EL (cell line): ENCODE measurements at regions not wholly inside any gene's neighbourhood (a gene's known extent, or its start where the extent isn't known, plus 50 kb on each side); places are given as distances from the start of the nearest gene placed in this dataset.

Experiments used
- DNase-seq: peaks from one replicate; pipeline ENCODE4 v3.0.0-alpha.2; 2016

DNA sequence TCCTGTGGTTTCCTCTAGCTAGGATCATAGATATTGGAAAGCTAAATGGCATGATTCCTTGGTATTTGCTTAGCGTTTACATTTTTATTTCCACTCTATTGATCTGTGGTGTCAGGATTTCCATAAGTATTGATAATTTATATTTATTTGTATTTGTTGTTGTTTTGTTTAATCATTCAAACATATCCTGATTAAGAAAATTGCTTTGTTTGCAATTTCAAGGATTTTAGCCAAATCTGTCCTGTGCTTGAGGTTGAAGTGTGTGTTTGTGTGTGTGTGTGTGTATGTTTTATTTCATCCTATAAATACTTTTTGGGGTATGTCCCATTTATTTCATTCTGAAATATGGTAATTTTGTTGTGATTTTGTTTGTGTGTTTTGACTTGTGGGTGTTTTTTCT, 1884.1 kb upstream of the CDH6 start:
- no peak for DNase-seq

DNA sequence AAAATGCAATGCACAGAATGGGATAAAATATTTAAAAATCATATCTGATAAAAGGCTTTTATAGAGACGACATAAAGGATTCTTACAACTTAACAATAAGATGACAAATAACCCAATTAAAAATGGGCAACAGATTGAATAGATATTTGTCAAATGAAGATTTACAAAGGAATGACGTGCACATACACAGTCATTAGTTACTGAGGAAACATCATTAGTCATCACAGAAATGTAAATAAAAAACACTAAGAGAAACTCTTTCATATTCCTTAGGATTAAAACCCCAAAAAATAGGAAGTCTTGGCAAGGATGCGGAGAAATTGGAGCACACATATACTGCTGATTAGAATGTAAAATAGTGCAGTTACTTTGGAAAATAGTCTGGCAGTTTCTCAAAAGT, 1886.0 kb upstream of the CDH6 start:
- DNase-seq, result no peak

DNA sequence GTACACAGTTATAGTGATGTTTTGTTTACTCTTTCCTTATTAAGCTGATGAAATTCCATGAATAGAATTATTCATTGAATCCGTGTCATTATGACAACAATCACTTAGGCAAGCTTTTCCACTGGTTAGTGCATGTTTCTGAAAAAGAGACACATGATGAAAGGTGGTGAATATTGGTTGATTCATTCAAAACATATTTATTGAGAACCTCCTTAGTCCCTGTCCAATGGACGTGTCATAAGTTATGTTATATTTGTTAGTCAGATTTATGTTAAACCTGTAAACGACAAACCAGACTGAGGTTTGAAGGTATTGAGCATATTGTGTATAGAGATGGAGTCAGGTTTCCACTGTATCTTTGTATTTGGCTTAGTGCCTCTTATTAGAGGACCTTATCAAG, 1888.9 kb upstream of the CDH6 start:
- no peak for DNase-seq

DNA sequence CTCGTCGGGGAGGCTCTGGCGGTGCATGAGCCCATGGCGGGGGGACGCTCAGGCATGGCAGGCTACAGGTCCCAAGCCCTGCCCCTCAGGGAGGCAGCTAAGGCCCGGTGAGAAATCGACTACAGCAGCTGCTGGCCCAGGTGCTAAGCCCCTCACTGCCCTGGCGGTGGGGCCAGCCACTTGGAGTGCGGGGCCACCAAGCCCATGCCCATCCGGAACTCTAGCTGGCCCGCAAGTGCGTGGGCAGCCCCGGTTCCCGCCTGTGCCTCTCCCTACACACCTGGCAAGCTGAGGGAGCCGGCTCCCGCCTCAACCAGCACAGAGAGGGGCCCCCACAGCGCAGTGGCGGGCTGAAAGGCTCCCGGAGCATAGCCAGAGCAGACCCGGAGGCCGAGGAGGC, 1896.9 kb upstream of the CDH6 start:
- no peak for DNase-seq

DNA sequence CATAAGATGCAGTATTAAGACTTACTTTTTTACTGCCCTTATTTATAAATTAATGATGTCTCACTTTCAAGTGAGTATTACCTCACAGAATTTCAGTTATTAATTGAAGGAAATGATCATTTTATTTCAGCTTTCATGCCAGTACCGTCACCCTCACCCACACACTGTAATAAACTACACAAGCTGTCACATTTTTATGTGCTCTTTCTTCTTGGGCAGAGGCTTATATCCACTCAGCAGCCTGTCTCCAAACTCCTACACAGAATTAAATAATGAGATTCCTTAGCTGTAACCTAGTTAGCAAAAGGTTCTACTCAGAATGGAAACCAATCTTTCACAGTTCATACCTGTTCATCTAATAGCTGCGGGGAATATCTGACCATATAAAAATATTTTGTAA, 1915.8 kb upstream of the CDH6 start:
- no peak for DNase-seq

DNA sequence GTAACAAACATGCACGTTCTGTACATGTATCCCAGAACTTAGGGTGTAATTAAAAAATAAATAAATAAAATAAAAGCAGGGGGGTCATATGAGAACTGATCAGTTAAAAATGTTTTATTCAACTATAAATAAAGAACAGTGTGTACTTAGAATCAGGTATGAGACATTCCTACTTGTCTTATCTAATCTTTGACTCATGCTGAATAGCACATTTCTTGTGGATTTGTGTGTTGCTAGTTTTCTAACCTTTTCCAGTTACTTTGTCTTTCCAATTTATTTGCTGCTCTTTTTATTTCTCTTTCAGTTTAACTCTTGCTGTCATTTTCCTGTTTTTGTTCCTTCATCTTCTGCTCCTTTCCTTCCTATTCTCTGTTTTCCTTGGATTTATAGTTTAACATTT, 1917.1 kb upstream of the CDH6 start:
- DNase-seq, result no peak

DNA sequence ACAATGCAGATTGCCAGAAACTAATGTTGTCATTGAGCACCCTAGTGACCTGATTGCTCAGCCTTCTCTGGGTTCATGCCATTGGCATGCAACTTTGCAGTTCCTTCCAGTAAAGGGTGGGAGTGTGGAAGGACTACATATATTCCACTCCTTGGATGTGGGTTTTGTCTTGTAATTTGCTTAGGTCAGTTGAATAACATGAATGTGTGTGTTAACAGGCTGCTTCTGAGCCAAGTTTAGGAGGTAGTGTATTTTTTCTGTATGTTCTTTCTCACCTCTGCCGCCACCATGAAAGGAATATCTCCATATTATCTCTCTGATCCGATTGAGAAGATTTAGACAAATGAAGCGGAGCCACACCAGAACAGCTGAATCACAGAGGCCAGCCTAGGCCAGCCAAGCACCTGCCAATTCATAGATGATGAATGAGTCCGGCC, 1929.6 kb upstream of the CDH6 start:
- no peak for DNase-seq

DNA sequence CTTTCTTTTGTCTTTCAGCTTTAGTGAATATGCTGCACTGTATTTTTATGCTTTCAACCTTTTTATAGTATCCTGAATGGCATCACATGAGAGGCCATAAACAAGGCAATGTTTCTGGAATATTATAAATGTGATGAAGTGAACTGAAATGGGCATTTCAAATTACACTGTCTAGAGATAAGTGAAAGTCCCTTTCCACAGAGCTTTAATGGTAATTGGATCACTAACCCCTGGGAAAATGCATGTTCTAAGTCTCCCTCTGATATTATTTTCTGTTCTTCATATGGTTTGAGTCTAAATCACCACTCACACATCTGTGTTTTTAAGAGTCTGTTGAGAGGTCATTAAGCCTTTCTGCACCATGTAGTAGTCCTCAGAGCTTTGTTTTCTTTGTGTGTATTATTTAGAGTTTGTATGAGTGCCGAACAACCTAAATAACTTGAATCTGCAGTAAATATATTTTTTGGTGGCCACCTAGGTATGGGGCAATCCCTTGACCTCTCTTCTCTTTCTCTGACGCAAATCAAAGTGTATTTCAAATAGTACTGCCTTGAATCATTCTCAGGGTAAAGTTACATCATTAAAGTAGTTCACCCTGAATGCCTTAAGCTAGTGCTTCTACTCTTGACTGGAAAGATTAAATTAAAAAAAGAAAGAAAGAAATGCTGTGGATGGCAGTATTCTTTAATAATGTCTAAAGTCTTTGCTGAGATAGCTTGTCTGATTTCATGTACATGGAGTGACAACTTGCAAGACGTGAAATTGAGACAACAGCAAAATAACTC, 1931.0 kb upstream of the CDH6 start:
- DNase-seq, result no peak

DNA sequence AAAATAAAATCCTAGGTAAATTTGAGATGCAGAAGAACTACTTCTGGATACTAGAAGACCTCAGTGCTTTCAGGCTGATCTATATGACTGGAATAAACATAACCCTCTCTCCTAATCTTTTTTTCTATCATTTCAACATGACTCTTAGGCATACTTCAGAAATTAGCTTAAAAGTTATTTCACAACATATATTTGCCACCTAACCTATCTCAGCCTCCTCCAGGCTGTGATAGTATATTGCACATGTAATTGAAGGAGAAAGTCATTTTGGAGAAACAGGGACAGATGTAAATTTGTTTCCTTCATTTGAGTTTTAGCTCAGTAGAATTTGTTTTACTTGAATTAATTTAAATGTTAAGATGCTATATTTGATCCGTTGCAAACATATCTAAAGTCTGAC, 1932.3 kb upstream of the CDH6 start:
- DNase-seq, result no peak

DNA sequence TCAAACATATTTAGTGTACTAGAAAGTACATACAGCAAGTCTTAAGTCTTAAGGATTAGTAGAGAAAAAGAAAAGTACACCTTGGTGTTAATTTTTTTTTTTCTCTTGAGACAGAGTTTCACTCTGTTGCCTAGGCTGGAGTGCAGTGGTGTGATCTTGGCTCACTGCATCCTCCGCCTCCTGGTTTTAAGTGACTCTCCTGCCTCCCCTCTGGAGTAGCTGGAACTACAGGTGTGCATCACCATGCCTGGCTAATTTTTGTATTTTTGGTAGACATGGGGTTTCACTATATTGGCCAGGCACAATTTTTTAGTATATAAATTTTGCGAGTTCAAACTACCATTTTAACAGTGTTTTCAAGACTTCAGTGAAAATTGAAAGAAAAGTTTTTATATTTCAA, 1941.1 kb upstream of the CDH6 start:
- no peak for DNase-seq

DNA sequence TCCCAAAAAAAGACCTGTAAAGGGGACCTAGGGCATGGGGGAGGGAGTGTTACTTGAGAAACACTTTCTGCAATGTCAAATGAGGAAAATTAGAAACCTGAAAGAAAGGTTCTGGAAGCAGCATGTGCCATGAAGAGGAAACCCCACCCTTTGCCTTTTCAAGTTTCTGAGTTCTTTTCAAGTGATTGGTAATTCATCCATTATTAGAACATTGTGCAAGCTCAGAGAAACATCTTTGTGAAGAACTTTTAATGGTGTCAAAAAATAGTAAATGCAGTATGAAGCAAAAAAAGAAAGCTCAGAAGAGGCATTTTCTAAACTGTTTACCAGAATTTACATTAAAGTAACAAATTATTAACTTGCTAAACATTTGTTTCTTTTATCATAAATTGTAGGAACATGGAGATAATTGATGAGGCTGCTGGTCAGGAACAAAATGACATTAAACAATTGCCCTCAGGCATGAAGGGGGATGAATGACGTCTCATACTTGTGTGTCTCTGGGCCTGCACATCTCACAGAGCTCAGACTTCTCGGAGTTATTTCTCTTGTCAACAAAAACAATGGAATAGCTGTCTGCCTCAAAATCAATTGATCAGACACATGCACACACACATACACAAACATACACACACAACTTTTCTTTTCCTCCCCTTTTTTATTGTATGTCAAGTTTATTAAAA, 1946.0 kb upstream of the CDH6 start:
- DNase-seq, result no peak

DNA sequence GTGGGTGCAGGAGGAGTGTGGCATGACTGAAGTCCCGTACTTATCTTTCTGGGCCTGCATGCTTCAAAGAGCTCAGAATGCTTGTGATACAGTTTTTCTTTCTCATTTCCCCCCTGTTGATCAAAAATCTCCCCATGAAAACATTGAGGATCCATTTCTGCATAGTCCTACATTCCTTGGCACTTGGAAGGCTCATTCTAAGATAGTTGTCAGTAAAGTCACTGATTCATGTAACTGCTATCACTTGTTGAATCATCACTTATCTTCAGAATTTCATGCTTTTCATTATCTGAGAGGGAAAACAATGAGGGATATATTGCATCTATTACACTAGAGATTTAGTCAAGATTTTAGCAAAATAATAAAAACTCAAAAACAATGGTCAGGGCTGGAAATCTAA, 1953.1 kb upstream of the CDH6 start:
- DNase-seq, result no peak

DNA sequence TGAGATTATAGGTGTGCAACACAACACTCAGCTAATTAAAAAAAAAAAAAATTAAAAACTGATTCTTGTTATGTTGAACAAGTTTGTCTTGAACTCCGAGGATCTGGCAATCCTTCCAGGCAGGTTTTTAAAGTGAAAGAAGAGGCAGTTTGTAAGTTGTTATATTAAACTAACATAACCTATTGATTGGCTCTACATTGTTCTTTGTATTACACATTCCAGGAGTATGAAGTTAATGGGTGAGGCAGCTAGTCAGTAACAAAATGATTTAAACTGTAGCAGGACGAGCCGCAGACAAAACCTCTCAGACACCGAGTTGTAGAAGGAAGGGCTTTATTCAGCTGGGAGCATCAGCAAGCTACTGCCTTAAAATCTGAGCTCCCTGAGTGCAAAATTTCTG, 1953.9 kb upstream of the CDH6 start:
- no peak for DNase-seq

DNA sequence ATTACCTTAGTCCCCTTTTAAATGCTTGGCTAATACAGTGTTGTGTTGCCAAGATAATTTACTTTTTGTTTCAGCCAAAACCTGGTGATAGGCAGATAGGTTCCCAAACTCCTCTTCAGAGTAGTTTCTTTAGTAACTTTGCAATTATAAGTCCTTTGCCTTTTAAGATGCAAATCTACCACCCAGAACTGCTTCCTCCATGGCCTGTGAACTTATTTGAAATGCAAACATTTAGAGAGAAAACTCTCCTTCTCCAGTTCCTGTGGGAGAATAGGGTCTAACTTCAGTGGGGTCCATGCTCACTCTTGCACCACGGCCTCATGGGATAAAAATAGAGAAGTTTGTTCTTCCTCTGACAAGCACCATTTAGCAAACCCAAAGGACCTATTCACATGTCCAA, 1955.4 kb upstream of the CDH6 start:
- no peak for DNase-seq

DNA sequence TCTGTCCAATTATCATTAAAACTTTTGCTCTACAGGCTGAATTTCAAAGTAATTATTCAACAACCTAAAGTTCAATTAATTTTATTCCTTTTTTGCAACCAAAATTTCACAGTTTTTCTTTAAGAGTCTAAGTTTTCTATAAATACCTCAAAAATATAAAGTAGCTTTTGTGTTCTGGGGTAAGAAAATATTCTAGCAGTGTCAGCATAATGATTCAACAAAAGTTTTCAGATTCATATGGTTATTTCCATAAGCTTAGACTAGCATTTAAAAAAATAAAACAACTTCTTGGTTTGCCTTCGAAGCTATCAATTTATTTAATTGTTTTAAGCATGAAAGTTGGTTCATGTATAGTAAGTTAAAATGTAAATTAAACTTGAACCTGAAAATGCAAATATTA, 1962.3 kb upstream of the CDH6 start:
- DNase-seq, result no peak

DNA sequence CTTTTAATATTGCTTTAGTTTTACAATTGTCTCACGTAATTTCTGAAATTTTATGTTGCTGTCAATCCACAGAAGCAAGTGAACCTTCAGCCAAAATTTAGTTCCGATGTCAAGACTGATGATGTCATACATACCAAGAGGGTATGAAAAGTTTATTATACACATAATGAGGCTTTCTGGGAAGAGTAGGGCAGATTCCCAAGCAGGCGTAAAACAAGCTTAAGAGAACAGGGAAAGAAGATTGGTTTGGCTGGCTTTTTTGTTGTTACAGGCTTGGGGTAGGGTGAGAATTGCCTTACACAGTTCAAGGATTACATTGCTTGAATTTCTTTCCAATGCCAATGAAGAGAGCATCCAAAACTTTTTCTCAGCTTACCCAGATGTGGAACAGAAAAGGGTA, 1962.9 kb upstream of the CDH6 start:
- DNase-seq, result no peak

DNA sequence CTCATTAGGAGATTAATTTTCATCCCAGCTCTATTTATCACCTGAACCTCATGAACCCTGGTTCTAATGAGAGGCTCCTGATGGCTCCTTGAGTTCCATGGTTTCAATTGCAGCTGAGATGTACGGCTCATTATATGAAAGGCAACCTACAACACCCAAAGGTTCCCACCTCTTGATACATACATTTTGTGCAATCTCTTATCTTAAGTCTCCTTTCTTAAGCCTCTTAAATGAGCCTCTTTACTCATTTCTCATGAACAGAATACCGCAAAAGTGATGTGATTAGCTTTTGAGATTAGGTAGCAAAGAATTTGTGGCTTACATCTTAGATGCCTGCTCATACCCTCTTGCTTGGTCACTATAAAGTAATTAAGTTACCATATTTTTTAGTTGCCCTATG, 1964.0 kb upstream of the CDH6 start:
- no peak for DNase-seq

DNA sequence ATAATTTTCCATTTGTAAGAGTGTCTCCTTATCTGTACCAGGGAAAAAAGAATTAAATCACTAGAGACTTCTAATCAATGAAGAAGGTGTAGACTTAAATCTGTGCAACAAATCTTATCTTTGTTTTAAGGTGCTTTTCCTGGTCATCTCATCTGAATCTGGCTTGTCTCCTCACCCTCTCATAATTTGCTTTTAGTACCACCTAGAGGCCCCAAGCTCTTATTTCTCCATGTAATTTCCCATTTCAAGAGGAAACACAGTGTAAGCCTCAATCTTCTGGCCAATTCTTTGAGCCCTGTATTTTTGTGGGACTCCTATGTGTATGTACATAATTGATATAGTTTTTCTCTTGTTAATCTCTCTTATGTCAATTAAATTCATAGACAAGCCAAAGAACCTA, 1975.3 kb upstream of the CDH6 start:
- no peak for DNase-seq

DNA sequence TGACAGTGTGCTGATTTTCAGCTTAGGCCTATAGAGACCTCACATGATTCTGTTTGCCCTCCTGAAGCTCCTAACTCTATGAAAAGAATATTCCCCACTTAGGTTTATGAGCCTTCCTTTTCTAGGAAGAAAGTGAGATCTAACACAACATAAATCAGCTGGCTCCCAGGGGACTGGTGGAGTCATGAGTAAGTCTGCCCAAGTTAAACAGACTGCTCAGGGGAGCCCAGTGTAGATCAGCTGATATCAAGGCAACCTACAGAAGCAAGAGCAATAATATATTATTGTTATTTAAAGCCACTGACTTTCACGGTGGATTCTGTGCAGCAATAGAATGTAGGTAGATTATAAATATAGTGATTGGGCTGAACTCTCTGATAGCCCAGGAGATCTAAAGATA, 1978.6 kb upstream of the CDH6 start:
- no peak for DNase-seq

DNA sequence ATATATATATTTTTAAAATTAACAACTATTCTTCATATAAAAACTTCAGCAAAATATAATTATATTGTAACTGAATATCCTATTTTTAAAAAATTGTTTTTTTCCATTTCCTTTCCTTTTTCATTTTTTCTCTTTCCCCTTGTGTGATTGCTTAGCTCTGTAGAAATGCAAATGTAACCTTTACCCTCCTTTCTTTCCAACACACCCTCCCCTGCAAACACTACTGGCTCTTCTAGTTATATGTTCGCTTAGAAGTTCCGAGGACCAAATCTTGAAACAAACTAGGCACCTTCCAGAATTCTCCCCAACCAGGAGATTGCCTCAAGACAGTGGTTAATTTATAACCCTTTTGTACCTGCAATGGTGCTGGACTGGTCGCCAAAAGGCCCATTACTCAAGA, 1980.0 kb upstream of the CDH6 start:
- DNase-seq, result no peak

DNA sequence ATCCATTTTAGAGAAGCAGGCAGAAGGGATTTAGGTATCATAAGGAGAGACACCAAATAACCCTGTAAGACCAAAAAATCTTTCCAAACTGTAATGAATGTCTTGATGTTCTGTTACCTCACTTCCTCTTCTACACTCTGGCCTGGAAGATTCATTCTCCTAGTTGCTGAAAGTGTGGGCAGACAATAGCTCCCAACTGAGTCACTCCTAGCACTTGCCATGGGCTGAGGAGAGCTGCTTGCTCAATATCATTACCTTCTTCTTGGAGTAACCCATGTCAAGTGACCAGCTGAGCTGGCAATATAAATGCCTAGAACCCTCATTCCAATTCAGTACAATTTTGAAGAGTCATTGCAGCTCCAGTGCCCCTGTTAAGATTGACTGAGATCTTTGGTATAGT, 1985.5 kb upstream of the CDH6 start:
- no peak for DNase-seq

DNA sequence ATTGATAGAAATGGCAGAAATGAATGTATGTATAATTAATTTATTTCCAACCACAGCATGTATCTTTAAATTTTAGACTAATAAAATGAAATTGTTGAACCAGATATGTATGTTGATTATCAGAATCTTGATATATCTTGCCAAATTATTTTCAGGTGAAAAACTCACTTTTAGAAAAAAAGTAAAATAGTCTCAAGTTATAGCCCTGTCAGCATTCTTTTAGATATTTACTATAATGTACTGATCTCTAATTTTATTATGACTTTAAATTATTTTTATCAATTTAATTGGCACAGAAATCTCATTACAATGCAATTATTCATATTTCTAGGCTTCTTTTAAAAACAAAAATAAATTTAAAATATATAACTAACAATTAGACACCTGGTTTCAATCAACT, 1990.4 kb upstream of the CDH6 start:
- DNase-seq, result no peak

DNA sequence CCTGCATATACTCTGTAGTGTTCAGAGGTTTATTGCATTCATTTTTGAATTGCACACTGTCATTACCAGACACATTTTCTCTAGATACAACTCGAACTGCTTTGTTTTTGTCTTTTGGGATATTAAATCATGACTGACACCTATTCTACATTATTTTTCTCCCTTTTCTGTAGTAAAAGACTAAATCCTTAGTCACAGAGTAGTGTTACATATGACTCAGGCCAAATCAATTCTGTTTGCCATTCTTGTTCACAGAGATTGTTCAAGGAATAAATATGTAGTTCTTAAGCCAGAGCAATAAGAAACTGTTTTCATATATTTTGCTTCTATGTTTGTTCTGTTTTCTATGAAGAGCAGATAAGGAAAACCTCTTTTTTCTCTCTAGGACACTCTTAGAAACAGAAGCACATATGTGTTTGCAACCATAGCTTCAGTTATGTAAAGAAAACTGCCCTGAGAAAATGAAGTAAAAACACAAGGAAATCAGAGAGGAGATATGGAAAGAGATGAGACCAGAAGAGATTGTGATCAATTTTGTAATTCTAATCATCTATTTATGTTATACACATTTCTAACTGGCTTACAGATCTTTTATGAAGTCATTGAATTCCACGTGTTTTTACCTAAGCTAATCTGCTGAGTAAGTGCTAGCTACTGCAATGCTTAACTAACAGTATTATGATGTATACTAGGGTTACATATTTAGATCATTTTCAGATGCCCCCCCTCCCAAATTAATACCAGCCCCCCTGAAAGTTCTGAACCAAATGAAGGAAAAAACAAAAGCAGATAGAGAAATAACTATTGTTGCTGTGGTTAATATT, 1995.6 kb upstream of the CDH6 start:
- DNase-seq, result no peak

DNA sequence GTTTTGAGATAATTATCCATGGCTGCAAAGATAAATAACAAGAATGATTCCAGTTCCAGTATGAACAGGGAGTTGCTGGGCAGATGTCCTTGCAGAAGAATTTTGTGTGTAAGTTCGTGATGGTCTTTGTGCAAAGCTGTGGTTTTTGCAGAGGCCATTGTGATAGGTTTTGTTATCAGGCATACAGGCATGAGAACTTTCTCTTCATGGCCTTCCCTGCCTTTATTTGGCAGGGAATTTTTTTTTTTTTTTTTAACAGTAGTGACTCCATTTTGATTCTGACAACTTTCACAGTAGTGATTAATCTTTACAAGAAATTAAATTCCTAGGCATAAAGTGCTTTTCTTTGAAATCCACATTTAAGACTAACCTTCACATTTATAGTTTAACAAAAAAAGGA, 1999.5 kb upstream of the CDH6 start:
- no peak for DNase-seq
